HEK293 (cell line): ENCODE measurements at regions not wholly inside any gene's neighbourhood (a gene's known extent, or its start where the extent isn't known, plus 50 kb on each side); places are given as distances from the start of the nearest gene placed in this dataset.

Experiments
- CTCF ChIA-PET: fragments of 350-600 bp; formaldehyde crosslinking; extraction: SDS; loops from one replicate; lab custom pipeline; 2021; ENCODE audit warnings: antibody characterized with exemption; lab: Yijun Ruan, JAX
- POLR2A ChIA-PET: fragments of 300-600 bp; formaldehyde crosslinking; extraction: SDS; loops from one replicate; lab custom pipeline; 2020; ENCODE audit warnings: antibody characterized with exemption, inconsistent platforms; lab: Yijun Ruan, JAX
- H3K27ac ChIP-seq: fragments of 200-500 bp; sonication (Bioruptor generic); 2 replicates; pipeline ENCODE4 v1.5.1; 2014; ENCODE audit warnings: low read depth, low read length, control low read depth, inconsistent platforms; ENCODE audit errors: extremely low read depth
- H3K36me3 ChIP-seq, 2 experiments: fragments of 200-500 bp in 1 of 2; sonication (Bioruptor generic) in 1 of 2; 1 replicate in 1 of 2; 2 replicates in 1 of 2; pipeline ENCODE4 v1.5.1; 2014 to 2017; ENCODE audit warnings: inconsistent platforms in 2 of 2, low read length in 2 of 2; ENCODE audit not compliant: control insufficient read depth in 2 of 2, insufficient read depth in 1 of 2
- H3K4me1 ChIP-seq: fragments of 200-500 bp; sonication (Bioruptor generic); 2 replicates; pipeline ENCODE4 v1.5.1; 2014; ENCODE audit warnings: mild to moderate bottlenecking, low read length, inconsistent platforms; ENCODE audit not compliant: control insufficient read depth, insufficient read depth
- H3K4me3 ChIP-seq: 2 replicates; pipeline ENCODE4 v1.5.1; 2011; ENCODE audit warnings: low read depth, mild to moderate bottlenecking, control low read depth, low read length, moderate library complexity
- H3K9me3 ChIP-seq: fragments of 200-500 bp; sonication (Bioruptor generic); 2 replicates; pipeline ENCODE4 v1.5.1; 2014; ENCODE audit warnings: low read depth, low read length, inconsistent platforms; ENCODE audit not compliant: control insufficient read depth, insufficient read depth
- GLI4 ChIP-seq: fragments of 450-650 bp; formaldehyde crosslinking; IDR thresholded peaks from 2 replicates; pipeline ENCODE4 v1.5.1; 2016; ENCODE audit warnings: missing biosample characterization, missing genetic modification characterization
- KLF1 ChIP-seq: fragments of 450-650 bp; formaldehyde crosslinking; IDR thresholded peaks from 2 replicates; pipeline ENCODE4 v1.5.1; 2016; ENCODE audit warnings: missing biosample characterization, missing genetic modification characterization
- KLF8 ChIP-seq: fragments of 450-650 bp; formaldehyde crosslinking; IDR thresholded peaks from 2 replicates; pipeline ENCODE4 v1.5.1; 2016; ENCODE audit warnings: missing biosample characterization, missing genetic modification characterization
- MYNN ChIP-seq: fragments of 450-650 bp; formaldehyde crosslinking; IDR thresholded peaks from 2 replicates; pipeline ENCODE4 v1.5.1; 2016; ENCODE audit warnings: missing biosample characterization, missing genetic modification characterization, borderline replicate concordance
- MZF1 ChIP-seq: fragments of 450-650 bp; formaldehyde crosslinking; IDR thresholded peaks from 2 replicates; pipeline ENCODE4 v1.5.1; 2017; ENCODE audit warnings: missing biosample characterization, missing genetic modification characterization, borderline replicate concordance
- SALL2 ChIP-seq: fragments of 450-650 bp; formaldehyde crosslinking; IDR thresholded peaks from 2 replicates; pipeline ENCODE4 v1.5.0; 2017; ENCODE audit warnings: missing biosample characterization, mild to moderate bottlenecking, missing genetic modification characterization, borderline replicate concordance
- ZBTB8A ChIP-seq: fragments of 450-650 bp; formaldehyde crosslinking; IDR thresholded peaks from 2 replicates; pipeline ENCODE4 v1.5.1; 2016; ENCODE audit warnings: missing biosample characterization, missing genetic modification characterization
- ZFP37 ChIP-seq: fragments of 450-650 bp; formaldehyde crosslinking; IDR thresholded peaks from 2 replicates; pipeline ENCODE4 v1.5.1; 2016; ENCODE audit warnings: missing biosample characterization, missing genetic modification characterization
- ZNF585B ChIP-seq: fragments of 450-650 bp; formaldehyde crosslinking; IDR thresholded peaks from 2 replicates; pipeline ENCODE4 v1.5.1; 2016; ENCODE audit warnings: missing biosample characterization, missing genetic modification characterization
- ZNF624 ChIP-seq: fragments of 450-650 bp; formaldehyde crosslinking; IDR thresholded peaks from 2 replicates; pipeline ENCODE4 v1.5.1; 2017; ENCODE audit warnings: missing biosample characterization, missing genetic modification characterization
- ZNF776 ChIP-seq: fragments of 450-650 bp; formaldehyde crosslinking; IDR thresholded peaks from 2 replicates; pipeline ENCODE4 v1.5.0; 2017; ENCODE audit warnings: missing biosample characterization, missing genetic modification characterization, borderline replicate concordance
- TF ChIP-seq, protein P1 (sequence below): fragments of 450-650 bp; IDR thresholded peaks from 2 replicates; pipeline ENCODE4 v1.5.1; 2018; ENCODE audit warnings: missing biosample characterization, mild to moderate bottlenecking, missing genetic modification characterization
- TF ChIP-seq, protein P2 (sequence below): fragments of 450-650 bp; formaldehyde crosslinking; IDR thresholded peaks from 2 replicates; pipeline ENCODE4 v1.5.1; 2016; ENCODE audit warnings: missing biosample characterization, missing genetic modification characterization
- TF ChIP-seq, protein P3 (sequence below): fragments of 450-650 bp; formaldehyde crosslinking; conservative IDR thresholded peaks from 2 replicates; pipeline ENCODE4 v1.5.1; 2016; ENCODE audit warnings: low read depth, missing biosample characterization, missing genetic modification characterization
- TF ChIP-seq, protein P4 (sequence below): fragments of 450-650 bp; formaldehyde crosslinking; IDR thresholded peaks from 2 replicates; pipeline ENCODE4 v1.5.1; 2016; ENCODE audit warnings: missing biosample characterization, missing genetic modification characterization

DNA sequence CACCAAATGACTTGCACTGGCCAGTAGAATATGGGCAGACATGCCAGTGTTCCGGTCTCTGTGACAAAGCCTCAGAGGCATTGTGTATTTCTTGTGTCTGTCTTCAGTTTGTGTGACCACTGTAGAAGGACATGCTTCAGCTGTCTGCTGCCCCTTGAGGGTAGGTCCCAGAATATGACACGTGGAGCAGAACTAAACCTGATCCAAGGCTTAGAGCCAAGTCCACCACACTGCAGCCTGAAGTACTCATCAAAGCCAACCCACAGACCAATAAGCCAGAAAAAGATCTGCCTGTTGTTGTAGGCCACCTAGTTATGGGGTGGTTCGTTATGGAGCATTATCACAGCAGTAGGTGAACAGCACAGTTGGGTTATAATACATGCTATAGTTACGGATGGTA, 468.9 kb downstream of the PSAT1 start:
- TF ChIP-seq, protein P1, sequence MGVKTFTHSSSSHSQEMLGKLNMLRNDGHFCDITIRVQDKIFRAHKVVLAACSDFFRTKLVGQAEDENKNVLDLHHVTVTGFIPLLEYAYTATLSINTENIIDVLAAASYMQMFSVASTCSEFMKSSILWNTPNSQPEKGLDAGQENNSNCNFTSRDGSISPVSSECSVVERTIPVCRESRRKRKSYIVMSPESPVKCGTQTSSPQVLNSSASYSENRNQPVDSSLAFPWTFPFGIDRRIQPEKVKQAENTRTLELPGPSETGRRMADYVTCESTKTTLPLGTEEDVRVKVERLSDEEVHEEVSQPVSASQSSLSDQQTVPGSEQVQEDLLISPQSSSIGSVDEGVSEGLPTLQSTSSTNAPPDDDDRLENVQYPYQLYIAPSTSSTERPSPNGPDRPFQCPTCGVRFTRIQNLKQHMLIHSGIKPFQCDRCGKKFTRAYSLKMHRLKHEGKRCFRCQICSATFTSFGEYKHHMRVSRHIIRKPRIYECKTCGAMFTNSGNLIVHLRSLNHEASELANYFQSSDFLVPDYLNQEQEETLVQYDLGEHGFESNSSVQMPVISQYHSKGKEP = no peak
- TF ChIP-seq ZBTB8A (tag by site-specific recombination) = no peak
- no peak for TF ChIP-seq ZNF624 (tag by site-specific recombination)
- TF ChIP-seq MYNN = no peak
- no peak for TF ChIP-seq SALL2
- TF ChIP-seq KLF1 (tag by site-specific recombination) = no peak
- no peak for TF ChIP-seq GLI4 (tag by site-specific recombination)
- no peak for TF ChIP-seq ZFP37
- TF ChIP-seq, protein P2, sequence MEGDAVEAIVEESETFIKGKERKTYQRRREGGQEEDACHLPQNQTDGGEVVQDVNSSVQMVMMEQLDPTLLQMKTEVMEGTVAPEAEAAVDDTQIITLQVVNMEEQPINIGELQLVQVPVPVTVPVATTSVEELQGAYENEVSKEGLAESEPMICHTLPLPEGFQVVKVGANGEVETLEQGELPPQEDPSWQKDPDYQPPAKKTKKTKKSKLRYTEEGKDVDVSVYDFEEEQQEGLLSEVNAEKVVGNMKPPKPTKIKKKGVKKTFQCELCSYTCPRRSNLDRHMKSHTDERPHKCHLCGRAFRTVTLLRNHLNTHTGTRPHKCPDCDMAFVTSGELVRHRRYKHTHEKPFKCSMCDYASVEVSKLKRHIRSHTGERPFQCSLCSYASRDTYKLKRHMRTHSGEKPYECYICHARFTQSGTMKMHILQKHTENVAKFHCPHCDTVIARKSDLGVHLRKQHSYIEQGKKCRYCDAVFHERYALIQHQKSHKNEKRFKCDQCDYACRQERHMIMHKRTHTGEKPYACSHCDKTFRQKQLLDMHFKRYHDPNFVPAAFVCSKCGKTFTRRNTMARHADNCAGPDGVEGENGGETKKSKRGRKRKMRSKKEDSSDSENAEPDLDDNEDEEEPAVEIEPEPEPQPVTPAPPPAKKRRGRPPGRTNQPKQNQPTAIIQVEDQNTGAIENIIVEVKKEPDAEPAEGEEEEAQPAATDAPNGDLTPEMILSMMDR (tag by site-specific recombination) = no peak
- TF ChIP-seq ZNF776 (tag by site-specific recombination) = no peak
- TF ChIP-seq, protein P3, sequence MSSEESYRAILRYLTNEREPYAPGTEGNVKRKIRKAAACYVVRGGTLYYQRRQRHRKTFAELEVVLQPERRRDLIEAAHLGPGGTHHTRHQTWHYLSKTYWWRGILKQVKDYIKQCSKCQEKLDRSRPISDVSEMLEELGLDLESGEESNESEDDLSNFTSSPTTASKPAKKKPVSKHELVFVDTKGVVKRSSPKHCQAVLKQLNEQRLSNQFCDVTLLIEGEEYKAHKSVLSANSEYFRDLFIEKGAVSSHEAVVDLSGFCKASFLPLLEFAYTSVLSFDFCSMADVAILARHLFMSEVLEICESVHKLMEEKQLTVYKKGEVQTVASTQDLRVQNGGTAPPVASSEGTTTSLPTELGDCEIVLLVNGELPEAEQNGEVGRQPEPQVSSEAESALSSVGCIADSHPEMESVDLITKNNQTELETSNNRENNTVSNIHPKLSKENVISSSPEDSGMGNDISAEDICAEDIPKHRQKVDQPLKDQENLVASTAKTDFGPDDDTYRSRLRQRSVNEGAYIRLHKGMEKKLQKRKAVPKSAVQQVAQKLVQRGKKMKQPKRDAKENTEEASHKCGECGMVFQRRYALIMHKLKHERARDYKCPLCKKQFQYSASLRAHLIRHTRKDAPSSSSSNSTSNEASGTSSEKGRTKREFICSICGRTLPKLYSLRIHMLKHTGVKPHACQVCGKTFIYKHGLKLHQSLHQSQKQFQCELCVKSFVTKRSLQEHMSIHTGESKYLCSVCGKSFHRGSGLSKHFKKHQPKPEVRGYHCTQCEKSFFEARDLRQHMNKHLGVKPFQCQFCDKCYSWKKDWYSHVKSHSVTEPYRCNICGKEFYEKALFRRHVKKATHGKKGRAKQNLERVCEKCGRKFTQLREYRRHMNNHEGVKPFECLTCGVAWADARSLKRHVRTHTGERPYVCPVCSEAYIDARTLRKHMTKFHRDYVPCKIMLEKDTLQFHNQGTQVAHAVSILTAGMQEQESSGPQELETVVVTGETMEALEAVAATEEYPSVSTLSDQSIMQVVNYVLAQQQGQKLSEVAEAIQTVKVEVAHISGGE = no peak
- POLR2A ChIA-PET = no interaction called here
- Histone ChIP-seq H3K27ac (no peak overlapping the region), H3K4me3 (no peak overlapping the region), H3K36me3 (no peaks in the 10 kb centered on the region), H3K9me3 (no peaks in the 10 kb centered on the region), H3K4me1 (no peaks in the 10 kb centered on the region)
- CTCF ChIA-PET = no interaction called here

DNA sequence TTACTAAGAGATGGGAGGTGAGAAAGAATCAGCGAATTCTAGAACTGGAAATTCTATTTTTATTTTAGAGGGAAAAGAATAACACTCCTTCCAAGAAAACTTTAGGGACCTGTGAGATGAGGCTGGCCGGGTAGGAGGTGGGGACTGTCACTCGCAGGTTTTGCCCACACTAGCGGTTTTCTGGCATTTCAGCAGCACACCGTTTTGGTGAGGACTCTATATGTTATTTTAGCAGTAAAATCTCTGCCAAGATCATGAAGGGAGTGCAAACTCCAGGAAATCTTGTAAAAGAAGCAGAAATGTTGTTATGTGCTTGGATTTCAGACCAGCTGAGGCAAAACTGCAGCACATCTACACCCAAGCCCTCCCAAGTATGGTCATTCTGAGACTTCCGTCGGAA, 470.6 kb downstream of the PSAT1 start:
- H3K4me3 ChIP-seq = no peak overlapping the region
- no peak for TF ChIP-seq ZNF585B (tag by site-specific recombination)
- H3K9me3 ChIP-seq = no peaks in the 10 kb centered on the region
- ChIA-PET POLR2A (no interaction called here), CTCF (interaction anchor here (0.6 kb wide), 1 partner anchor 113 kb away, joined by 7 read pairs; no protein-coding TSS in a partner anchor)
- no peaks in the 10 kb centered on the region for H3K36me3 ChIP-seq
- H3K27ac ChIP-seq = no peak overlapping the region
- H3K4me1 ChIP-seq = no peaks in the 10 kb centered on the region

DNA sequence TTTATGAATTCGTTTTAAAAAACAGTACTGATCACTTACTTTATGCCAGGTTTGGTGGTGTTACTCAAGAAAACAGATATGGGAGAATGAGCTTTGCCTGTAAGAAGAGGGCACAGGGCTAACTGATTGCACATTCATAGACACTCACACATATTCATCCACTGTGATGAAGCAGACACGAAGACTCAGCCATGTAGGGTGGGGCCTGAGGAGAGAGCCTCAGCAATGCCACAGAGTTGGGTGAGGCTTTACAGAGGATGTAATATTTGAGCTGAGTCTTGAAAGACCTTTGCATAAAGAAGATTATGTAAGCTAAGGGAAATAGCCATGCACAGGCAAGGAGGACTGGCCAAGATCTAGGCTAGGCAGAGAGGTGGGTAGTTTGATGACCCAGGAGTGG, 472.8 kb downstream of the PSAT1 start:
- TF ChIP-seq MZF1 (tag by site-specific recombination) (no peak), KLF8 (tag by site-specific recombination) (no peak)
- TF ChIP-seq, protein P4, sequence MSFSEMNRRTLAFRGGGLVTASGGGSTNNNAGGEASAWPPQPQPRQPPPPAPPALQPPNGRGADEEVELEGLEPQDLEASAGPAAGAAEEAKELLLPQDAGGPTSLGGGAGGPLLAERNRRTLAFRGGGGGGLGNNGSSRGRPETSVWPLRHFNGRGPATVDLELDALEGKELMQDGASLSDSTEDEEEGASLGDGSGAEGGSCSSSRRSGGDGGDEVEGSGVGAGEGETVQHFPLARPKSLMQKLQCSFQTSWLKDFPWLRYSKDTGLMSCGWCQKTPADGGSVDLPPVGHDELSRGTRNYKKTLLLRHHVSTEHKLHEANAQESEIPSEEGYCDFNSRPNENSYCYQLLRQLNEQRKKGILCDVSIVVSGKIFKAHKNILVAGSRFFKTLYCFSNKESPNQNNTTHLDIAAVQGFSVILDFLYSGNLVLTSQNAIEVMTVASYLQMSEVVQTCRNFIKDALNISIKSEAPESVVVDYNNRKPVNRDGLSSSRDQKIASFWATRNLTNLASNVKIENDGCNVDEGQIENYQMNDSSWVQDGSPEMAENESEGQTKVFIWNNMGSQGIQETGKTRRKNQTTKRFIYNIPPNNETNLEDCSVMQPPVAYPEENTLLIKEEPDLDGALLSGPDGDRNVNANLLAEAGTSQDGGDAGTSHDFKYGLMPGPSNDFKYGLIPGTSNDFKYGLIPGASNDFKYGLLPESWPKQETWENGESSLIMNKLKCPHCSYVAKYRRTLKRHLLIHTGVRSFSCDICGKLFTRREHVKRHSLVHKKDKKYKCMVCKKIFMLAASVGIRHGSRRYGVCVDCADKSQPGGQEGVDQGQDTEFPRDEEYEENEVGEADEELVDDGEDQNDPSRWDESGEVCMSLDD = no peak
- ChIA-PET CTCF (no interaction called here), POLR2A (no interaction called here)
- H3K4me3 ChIP-seq = no peak overlapping the region
- no peaks in the 10 kb centered on the region for H3K4me1 ChIP-seq
- no peak overlapping the region for H3K27ac ChIP-seq
- no peaks in the 10 kb centered on the region for H3K36me3 ChIP-seq
- no peaks in the 10 kb centered on the region for H3K9me3 ChIP-seq
